ENCODE measurements at regions not wholly inside any gene's neighbourhood (a gene's known extent, or its start where the extent isn't known, plus 50 kb on each side); places are given as distances from the start of the nearest gene placed in this dataset.

DNA sequence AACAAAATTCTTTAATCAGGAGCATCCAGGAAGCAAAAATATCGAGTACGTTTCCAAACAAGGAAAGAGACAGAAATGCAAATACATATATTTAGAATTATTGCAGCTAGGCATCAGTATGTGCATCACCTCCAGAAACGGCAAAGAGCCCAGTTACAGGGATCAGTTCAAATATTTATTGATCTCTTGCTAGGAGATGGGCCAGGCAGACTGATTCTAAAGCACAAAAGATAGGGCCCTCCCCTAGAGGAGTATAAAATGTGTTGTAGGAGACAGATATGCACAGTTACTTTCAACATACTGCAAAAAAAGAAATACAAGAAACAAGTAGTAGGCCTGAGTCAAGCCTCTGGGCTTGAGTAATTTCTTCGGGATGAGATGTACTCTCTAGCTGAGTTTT, 80.7 kb upstream of the NHSL1 start:
- no peak for DNase-seq

DNA sequence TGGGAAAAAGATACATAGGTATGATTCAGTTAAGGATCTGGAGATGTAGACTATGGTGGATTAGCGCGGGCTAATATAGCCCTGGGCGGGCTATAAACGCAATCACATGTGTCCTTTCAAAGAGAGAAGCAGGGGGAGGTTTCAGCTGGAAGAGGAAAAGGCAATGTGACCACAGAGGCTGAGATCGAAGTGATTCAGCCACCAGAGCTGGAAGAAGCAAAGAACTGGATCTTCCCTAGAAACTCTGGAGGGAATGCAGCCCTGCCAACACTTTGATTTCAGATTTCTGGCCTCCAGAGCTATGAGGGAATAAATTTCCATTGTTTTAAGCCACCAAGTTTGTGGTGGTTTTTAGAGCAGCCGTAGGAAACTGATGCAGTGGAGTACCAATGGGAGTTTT, 81.5 kb upstream of the NHSL1 start:
- no peak for DNase-seq

DNA sequence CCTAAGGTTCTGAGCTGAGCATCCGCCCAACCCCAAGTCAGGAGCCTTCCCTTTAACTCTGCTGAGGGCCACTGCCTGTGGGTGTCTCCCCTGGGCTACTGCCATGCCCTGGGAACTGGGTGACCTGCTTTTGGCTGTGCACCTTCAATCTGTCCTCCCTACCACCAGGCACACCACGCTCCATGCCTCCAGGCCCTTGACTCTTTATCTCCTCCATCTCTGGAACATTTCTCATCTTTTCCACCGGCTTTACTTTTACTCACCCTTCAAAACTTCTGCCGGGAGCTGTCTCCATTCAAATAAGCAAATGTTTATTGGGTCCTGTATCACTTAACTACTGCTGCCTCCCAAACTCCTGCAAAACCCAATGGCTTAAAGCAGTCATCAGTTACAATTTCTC, 83.3 kb upstream of the NHSL1 start:
- no peak for DNase-seq

DNA sequence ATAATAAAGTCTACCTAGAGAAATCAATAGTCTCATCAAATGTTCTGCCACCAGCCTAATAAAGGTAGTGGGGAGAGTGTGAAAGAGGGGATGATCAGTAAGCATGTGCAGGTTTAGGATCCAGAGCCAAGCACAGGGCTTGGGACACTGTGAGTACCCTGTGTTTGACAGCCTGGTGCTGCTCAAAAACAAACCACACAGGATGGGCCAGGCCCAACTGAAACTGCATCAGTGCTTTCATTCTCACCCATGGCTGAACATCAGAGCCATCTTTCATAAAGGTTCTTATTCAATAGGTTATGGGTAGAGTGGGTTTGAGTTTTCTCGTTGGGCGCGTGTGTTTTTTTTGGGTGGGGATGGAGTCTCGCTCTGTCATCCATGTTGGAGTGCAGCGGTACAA, 87.3 kb upstream of the NHSL1 start:
- DNase-seq: no peak

DNA sequence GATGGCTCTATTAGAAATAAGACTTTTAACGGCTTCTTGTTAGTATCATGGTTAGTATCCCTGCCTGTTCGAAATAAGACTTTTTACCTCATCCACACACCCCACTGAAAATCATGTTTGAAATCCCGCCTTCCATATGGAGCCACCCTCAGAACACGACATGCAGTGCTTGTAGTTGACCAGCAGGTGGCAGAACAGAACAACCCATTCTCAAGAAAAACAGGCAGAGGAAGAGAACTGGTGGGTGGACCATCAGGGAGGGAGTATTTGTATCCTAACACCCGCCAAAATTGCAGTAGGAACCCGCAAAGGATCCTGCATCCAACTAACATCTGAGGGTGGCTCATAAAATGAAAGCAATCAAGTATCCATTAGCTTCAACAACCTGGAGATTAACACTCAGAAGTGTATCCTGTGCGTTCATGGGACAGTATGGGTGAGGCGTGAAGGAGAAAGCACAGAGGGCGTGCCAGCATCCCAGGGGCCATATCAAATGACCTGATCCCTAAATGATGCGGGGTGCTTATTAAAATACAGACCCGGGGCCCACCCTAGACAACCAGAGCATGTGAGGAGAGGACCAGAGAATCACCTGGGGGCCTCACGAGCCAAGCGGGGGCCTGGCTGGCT, 89.6 kb upstream of the NHSL1 start:
- peak; percentile 64 to 91 (median 71) for DNase-seq

DNA sequence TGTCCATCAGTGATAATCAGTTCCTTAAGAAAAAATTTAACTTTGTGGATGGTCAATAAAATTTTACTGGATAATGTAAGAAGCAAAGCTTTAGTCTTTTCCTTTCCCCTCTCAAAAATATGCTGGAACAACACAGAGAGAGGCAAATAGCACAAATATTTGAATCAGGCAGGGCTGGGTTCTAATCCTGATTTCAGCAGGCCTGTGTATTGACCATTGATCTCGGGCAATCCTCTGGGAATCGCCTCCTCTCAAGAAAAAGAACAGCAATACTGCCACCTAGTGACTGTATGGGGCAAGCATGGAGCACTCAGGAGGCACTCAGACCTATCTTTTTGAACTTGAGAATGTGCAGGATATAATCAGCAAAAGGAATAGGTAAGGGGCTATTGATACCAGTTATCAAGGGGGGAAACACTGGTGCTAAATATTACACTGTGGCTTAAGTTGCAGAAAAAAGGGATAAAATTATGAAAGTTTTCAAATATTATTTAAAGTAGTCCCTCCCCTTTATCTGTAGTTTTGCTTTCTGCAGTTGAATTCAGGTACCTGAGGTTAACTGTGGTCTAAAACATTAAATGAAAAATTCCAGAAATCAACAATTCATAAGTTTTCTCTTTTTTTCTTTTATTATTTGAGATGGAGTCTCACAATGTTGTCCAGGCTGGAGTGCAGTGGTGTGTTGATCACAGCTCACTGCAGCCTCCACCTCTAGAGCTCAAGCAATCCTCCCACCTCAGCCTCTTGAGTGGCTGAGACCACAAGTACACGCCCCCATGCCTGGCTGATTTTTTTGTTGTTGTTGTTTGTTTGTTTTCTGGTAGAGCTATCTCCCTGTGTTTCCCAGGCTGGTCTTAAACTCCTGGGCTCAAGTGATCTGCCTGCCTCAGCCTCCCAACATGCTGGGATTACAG, 91.8 kb upstream of the NHSL1 start:
- peak; percentile 71 to 92 (median 72) for DNase-seq

DNA sequence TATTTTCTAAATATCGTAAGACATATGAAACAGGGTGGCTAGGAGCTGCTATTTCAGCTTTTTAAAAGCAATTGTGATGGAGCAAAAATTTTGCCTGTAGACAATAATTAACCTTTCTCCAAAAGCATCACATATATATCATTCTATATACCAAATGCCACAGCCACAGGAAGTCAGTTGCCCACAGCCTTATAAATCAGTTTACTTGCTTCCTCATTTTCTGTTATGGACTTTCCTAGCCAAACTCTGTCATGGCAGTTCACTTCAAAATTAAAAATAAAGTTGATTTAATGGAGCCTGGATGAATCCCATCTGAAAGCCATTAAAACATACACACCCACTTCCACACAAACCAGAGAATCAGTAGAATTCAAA, 93.4 kb upstream of the NHSL1 start:
- no peak for DNase-seq

DNA sequence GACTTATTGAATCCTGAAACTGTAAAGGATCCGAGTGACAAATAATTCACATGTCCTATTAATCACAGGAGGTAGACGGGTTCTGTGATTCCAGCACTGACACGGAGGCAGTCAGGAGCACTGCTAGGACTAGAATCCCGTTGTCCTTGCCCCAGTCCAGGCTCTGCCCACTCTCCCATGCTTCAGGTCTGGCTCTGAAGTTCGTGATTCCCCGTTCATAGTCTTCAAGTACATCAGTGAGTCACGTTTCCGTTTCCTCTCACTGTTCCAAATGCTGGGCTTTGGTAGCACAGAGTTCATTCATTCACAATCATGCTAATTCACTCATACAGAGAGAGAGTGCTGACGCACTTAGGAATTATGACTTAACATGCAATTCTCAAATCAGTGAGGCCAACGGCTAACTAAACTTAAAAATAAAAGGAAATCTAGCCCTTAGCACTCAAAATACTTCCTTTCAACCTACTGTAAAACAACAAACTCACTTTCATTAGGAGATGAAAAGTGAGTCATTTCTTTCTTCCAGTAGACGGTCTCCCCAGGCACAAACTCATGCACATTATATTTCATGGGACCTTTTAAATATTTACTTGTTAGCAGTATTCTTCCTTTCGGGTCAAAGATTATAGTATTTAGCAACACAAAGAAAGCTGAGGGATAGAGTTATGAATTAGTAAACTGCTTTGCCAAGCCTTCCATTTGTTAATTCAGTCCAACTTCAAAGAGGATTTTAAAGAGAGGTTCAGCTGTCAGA, 94.0 kb upstream of the NHSL1 start:
- no peak for DNase-seq

DNA sequence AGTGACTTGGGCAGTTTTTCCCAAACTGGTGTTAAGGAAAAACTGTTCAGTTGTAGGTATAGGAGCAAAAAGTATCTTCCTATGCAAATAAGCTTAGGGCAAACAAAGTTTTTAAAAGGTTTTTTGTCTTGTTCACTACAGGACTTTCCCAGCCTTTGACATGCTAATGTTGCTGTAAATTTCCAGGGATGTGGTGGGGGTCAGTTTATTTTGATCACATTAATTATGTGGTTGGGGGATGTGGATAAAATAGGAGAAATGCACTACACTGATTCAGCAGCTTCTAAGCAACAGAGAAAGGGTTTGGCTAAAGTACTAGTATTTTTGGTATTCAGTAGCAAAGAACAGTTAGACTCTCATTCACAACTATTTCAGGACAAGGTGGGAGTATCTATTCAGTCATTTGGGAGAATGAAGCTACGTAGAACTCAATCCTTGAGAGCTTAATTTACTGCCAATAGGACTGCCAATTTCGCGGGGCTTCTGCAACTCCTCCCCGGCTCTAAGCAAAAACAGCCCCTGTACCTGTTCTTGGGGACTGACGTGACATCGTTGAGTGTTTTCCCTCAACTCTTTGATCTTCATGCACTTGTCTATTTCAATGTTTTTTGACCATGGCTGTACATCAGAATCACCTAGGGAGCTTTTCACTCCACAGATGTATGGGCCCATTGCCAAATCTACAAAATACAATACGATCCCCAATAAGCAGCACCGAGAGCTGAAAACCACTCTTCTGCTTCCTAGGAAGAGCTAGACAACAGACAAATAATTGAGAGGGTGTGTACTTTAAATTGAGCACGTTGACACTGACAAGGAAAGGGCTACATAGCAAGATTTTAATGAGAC, 94.8 kb upstream of the NHSL1 start:
- peak in 2 of 3 experiments; percentile 12 to 49 for DNase-seq

DNA sequence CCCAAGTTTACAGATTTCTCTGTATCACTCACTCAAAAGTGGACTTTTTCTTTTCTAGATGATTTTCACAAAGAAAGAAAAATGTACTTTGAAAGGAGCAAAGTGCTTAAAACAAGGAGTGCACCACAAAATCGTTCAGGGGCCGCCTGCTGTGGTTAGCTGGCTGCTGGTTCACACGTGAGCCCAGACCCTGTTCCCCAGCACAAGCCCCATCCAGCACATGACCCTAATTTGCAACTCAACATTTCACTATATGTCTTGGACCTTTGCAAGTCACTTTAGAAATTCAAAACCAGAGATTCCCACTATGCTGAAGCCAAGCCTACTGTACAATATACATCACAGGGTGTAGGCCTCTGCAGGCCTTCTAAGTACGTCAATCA, 95.5 kb upstream of the NHSL1 start:
- DNase-seq: no peak

DNA sequence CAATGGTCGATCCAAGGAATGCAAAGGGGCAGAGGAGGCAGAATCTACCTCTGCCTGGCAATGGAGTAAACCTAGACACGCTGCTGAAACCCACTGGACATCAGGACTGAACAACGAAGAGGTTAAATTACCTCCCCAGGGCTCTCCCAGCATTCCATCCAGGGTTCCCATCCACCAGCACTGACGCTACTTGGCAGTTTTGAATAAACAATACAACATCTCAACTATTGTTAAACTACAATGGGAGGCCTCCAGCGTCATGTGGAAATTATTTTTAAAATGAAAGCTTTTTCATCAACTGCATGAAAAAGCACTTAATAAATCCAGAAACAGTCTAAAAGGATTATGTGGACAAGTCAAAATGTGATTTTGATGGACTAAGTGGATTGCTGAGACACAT, 96.8 kb upstream of the NHSL1 start:
- no peak for DNase-seq

DNA sequence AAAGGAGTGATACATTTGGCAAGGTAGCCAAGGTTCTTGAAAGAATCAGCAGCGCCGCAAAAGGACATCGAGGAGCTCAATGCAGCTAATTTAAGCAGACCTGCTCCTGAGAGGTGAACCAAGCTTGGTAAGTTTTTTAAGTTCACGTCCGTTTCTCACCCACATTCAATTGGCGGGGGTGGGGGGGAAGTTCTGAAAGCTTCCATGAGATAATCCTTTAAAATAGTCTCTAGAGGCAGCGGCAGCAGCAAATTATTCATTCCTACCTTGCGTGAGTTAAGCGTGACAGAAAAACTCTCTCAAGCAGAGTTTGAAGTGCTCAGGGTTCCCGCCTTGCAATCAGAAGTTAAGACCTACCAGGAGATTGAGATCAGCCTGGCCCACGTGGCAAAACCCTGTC, 97.3 kb upstream of the NHSL1 start:
- DNase-seq: no peak

DNA sequence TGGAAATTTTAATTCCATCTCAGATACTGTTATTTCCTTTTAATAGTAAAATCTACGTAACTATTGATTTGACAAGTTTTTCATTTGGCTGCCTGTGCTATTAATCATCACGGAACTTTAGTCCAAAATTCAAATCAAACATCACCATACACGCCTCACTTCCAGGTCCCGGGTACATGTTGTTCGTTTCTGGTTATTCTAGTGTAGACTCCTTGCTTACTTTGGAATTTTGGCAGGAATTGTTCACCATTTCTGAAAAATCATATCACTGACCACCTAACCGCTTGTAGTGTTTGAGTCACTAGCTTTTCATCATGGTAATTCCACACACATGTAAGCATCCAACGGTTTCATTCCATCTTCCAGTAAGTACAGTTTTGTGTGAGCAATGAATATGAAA, 98.0 kb upstream of the NHSL1 start:
- no peak for DNase-seq

DNA sequence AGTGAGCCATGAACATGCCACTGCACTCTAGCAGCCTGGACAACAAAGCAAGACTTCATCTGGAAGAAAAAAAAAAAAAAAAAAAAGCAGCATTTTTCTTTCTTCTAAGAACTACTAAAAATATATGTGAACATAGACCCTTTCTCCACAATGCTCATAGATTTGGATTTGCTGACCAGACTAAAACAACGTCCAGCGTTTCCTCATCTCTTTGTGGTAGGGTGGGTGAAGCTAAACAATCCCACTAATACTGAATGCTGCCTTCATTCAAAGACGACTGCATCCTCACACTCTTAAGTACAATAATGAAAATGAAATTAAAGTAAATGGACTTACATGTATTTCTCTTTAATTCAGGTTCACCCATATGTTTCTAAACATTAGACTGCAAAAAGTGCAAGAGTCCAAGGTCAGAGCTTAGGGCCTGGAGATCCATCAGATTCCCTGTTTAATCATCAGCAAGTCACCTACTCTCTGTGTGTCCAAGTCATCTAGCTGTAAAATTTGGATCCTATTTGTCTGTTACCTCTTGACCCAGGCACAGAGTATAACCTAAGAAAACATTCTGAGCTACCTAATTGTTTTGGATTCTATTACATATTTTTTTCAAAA, 99.4 kb upstream of the NHSL1 start:
- no peak for DNase-seq

DNA sequence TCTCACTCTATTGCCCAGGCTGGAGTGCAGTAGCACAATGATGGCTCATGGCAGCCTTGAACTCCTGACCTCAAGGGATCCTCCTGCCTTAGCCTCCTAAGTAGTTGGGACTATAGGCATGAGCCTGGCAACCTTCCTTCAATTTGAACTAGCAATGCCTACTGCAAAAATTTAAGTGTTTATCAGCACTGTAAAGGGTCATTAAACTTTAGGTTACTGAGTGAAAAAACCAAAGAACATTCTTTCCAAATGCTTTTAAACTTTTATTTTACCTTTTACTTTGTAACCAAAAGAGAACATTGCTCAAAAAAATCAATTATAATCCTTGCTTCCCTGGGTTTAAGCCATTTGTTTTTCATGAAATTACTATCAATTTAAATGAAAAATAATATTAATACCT, 101.0 kb upstream of the NHSL1 start:
- no peak for DNase-seq

DNA sequence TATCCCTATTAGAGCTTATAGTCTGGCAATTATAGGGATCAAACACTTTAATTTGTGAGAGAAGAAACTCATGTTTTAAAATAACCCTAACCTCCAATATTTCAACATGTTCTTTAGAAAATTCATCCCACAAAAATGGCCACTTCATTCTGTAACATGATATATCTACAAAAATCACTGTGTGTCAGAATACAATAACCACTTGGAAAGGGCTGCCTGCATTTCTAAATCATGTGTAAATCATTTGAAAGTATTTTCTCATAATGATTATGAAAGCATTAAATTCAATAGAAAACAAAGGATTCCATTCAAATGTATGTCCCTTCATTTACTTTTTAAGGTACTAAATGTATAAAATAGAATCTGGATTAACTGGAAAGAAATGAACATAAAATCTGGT, 101.4 kb upstream of the NHSL1 start:
- DNase-seq: peak in 1 of 3 experiments; percentile 24

DNA sequence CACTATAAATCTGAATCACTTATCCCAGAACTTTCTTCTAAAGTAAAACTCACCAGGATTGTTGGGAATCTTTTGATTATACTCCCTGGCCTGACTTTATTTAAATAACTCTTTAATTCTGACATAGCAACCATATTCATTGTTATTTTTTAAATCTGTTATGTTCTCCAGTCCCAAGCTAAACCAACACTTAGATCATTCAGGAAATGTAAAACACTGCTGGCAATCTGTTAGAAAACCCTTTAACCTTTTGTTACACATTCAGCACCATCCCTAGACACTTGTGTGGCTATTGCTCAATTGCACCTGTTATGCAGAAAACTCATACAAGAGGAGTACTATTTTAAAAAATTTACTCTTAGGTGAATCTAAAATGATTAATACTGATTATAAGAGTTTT, 101.8 kb upstream of the NHSL1 start:
- DNase-seq: peak in 1 of 3 experiments; percentile 24

DNA sequence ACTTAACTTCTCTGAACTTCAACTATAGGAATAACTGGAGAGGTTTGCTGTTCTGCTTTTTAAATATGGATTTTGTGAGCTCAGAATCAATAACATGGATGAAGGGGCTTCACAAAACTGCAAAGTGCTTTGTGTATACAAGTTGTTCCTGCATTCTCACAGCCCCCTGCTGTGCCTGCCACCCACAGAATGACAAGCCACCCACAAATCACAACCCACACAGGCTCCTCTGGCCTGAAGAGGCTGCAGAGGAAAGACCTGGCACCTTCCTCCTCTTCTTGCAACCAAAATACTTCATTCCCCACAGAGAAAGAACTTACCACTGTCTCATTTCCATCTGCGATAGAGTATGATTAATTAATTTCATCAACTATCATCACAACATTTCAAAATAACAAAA, 106.7 kb upstream of the NHSL1 start:
- DNase-seq: no peak

DNA sequence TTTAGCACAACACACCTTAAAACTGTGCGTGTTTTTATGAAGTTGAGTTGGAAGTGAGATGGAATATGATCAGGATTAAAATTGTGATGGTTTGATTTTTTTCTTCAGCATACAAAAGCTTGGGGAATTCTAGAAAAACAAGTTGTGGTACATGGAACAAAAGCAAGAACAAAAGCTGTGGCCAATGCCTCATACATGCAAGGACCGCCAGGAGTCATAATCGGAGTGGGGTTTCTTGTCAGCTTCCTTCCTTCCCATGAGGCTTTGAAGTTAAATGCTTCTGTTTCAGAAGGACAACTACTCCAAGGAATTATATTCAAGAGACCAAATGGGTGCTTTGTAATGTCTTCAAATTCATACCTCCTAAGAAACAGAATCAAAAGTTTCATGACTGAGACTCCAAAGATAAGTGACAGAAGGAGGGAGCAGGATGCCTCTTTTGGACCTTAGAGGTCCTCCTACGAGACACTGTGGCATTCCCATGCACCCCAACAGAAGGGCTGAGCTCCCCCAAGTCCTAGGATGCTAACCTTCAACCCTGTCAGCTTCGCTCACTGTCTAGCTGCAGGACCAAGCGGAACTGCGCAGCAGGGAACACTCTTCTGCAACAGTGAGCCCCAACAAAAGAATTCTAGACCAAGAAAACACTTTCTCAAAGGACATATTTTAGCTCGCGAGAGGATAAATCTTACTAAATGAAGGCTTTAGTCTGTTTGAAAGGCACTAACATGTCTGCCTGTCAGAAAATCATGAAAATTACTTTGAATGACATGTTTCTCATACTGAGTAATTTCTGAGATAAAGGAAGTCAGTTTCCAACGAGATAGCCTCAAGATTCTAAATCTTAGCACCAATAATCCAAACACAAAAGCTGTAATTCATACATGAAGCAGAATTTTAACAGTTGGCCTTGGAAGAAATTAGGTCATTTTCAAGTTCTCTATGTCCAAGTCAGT, 108.5 kb upstream of the NHSL1 start:
- no peak for DNase-seq

DNA sequence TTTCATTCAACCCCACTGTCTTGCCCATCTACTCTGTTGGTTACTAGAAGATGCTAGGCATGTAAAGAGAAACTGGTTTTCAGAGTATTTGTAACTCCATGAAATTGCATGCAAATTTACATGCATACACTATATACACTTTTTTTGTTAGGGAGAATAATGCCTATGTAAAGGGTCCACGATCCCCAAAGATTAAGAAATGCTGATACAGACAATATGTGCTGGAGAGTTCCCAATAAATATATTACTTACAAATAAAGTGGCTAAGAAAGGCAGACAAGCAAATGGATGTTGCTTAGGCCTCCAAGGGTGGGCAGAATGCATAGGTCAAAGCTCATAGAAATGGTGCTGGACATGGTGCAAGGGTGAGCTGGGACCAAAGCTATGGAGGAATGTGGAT, 109.6 kb upstream of the NHSL1 start:
- DNase-seq: no peak

DNA sequence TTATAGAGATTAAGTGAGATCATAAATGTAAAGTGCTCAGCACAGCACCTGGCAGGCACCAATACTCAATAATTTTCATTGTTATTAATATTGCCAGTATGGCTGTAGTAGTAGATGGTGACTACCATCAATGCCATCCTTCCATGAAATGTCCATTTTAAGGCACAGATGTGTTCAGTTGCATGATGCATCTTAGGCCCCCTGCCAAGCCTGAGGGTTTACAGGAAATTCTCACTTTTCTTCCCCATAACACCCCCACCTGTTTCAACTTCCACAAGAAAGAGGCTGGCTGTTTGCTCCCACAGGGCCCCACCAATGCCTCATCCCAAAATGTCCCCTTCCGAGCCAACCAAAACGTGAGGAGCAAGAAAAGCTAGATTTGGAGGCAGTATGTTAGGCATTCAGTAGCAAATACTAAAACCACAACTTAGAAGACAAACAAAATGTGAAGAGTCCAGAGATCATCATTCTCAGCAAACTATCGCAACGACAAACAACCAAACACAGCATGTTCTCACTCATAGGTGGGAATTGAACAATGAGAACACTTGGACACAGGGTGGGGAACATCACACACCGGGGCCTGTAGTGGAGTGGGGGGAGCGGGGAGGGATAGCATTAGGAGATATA, 110.6 kb upstream of the NHSL1 start:
- DNase-seq: no peak
